ENCODE measurements at regions not wholly inside any gene's neighbourhood (a gene's known extent, or its start where the extent isn't known, plus 50 kb on each side); places are given as distances from the start of the nearest gene placed in this dataset.

DNA sequence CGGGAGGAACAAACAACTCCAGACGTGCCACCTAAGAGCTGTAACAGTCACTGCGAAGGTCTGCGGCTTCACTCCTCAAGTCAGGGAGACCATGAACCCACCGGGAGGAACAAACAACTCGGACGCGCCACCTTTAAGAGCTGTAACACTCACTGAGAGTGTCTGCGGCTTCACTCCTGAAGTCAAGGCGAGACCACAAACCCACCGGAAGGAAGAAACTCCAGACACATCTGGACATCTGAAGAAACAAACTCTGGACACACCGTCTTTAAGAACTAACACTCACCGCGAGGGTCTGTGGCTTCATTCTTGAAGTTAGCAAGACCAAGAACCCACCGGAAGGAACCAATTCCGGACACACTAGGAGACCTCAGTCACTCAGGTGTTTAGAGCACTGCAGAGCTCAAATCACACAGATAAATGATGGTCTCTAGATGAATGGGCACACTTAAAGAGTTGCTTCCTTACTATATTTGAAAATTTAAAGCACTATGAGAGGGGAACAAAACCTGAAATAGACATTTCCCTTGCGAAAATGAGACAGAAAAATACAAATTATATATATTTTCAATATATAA lies 587.7 kb upstream of the ADGRL4 start:
- no peaks in the 10 kb centered on the region for H3K27me3 ChIP-seq
- no peak overlapping the region for H3K27ac ChIP-seq
- H3K9me3 ChIP-seq: no peaks in the 10 kb centered on the region
- TF ChIP-seq POLR2A (IDR thresholded peaks at IDR 0.05): no peak
- TF ChIP-seq, protein P1, sequence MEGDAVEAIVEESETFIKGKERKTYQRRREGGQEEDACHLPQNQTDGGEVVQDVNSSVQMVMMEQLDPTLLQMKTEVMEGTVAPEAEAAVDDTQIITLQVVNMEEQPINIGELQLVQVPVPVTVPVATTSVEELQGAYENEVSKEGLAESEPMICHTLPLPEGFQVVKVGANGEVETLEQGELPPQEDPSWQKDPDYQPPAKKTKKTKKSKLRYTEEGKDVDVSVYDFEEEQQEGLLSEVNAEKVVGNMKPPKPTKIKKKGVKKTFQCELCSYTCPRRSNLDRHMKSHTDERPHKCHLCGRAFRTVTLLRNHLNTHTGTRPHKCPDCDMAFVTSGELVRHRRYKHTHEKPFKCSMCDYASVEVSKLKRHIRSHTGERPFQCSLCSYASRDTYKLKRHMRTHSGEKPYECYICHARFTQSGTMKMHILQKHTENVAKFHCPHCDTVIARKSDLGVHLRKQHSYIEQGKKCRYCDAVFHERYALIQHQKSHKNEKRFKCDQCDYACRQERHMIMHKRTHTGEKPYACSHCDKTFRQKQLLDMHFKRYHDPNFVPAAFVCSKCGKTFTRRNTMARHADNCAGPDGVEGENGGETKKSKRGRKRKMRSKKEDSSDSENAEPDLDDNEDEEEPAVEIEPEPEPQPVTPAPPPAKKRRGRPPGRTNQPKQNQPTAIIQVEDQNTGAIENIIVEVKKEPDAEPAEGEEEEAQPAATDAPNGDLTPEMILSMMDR (IDR thresholded peaks at IDR 0.05): no peak
- H3K4me3 ChIP-seq: no peak overlapping the region
- no peaks in the 10 kb centered on the region for H3K4me1 ChIP-seq
- no peaks in the 10 kb centered on the region for H3K36me3 ChIP-seq
- DNase-seq: no peak

DNA sequence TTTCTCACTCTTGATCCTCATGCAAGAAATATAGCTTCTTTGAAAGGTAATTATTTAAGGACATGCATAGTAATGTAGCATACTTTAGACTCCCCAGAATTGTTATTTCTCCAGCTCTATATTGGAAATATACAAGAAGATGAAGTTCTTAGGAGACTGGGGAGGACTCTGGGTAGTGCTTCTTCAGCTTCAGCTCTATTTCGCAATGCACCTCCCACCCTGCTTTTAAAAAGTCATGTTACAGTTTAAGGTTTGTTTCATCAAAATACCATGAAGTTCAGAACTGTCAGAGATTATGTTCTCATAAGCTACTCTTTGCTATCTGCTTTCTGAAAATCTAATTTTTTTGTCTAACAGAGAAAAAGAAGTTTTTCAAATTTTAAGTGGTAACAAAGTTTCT lies 586.2 kb upstream of the ADGRL4 start:
- Histone ChIP-seq H3K4me1 (no peaks in the 10 kb centered on the region), H3K4me3 (no peak overlapping the region), H3K9me3 (no peaks in the 10 kb centered on the region), H3K27me3 (no peaks in the 10 kb centered on the region), H3K27ac (no peak overlapping the region), H3K36me3 (no peaks in the 10 kb centered on the region)
- no peak for DNase-seq
- TF ChIP-seq, protein P1 (IDR thresholded peaks at IDR 0.05): no peak
- TF ChIP-seq POLR2A (IDR thresholded peaks at IDR 0.05): no peak

DNA sequence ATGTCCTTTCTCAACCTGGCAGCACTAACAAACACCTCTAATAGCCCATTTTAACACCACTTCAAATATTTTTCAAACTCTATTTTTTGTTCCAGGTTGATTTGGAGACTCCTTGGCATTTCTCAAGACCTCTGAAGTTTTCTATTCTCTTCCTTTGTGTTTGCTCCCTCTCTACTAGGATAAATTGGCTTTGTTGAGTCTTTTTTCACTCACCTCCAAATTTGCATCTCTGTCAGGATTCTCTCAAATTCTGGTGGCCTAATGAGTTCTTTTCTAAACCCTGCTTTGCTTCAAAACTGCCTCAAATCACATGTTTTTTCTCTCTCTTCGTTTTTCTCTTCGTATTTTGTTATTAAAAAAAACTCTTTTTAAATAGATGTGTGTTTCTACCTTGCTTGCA lies 582.2 kb upstream of the ADGRL4 start:
- TF ChIP-seq, protein P1 (IDR thresholded peaks at IDR 0.05): no peak
- no peak for TF ChIP-seq POLR2A (IDR thresholded peaks at IDR 0.05)
- no peak for DNase-seq
- Histone ChIP-seq H3K9me3 (no peaks in the 10 kb centered on the region), H3K36me3 (no peaks in the 10 kb centered on the region), H3K4me3 (no peak overlapping the region), H3K4me1 (no peaks in the 10 kb centered on the region), H3K27ac (no peak overlapping the region), H3K27me3 (no peaks in the 10 kb centered on the region)

DNA sequence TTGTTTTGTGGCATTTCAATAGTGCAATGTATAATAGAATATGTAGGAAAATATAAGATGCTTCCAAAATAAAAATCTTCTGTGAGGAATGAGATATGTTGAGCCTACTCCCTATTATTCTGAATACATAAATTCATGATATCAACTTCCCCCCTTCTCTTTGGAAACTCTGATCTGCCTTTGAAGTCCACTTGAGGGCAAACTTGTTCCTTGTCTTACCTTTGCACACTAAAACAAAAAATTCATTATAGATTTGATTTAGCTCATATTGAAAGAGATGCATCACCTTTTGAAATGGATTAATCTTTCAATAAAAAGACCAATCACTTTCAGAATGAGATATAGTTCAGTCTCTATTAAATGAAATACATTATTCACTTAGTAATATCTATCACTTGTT lies 580.7 kb upstream of the ADGRL4 start:
- H3K4me3 ChIP-seq: no peak overlapping the region
- H3K4me1 ChIP-seq: no peaks in the 10 kb centered on the region
- no peak for DNase-seq
- no peaks in the 10 kb centered on the region for H3K9me3 ChIP-seq
- no peaks in the 10 kb centered on the region for H3K36me3 ChIP-seq
- TF ChIP-seq, protein P1 (IDR thresholded peaks at IDR 0.05): no peak
- TF ChIP-seq POLR2A (IDR thresholded peaks at IDR 0.05): no peak
- H3K27me3 ChIP-seq: no peaks in the 10 kb centered on the region
- no peak overlapping the region for H3K27ac ChIP-seq

DNA sequence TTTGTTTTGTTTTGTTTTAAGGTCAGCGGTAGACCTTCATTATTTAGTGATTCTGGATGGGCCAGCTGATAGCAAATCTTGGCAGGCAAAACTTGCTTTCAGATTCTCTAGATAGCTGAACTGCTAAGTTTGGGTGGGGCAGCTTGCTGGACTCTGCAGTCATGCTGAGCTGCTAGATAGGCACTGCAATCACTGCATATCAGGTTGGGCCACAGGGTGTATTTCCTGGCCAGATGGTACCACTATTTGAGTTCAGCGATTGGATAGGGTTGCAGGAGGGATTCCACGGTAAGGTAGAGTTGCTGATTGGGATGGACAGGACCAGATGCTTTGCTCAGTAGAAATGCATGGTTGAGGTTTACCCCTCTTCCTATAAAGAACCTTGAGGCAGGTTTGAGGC lies 579.3 kb upstream of the ADGRL4 start:
- Histone ChIP-seq H3K27me3 (no peaks in the 10 kb centered on the region), H3K4me1 (no peaks in the 10 kb centered on the region), H3K4me3 (no peak overlapping the region), H3K9me3 (no peaks in the 10 kb centered on the region), H3K27ac (no peak overlapping the region), H3K36me3 (no peaks in the 10 kb centered on the region)
- DNase-seq: no peak
- TF ChIP-seq POLR2A (IDR thresholded peaks at IDR 0.05): no peak
- TF ChIP-seq, protein P1 (IDR thresholded peaks at IDR 0.05): no peak

DNA sequence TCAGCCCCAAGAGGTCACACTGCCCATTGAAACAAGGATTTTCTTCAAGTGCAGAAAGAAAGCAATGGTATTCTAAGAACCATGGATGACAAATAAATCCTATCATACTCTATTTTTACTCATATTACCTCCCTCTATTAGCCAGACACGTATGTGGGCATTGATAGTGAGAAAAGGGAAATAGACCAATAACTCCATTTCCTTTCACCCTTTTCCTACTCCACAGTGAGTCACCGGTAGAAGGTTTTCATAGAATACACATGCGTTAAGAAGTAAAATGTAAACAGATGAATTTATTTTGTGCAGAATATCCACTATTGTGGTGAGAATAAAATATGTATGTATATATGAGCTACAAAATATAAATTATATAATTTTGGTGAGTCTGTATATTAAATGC lies 568.9 kb upstream of the ADGRL4 start:
- no peaks in the 10 kb centered on the region for H3K27me3 ChIP-seq
- H3K27ac ChIP-seq: no peak overlapping the region
- H3K36me3 ChIP-seq: no peaks in the 10 kb centered on the region
- no peak for DNase-seq
- no peak overlapping the region for H3K4me3 ChIP-seq
- no peaks in the 10 kb centered on the region for H3K9me3 ChIP-seq
- TF ChIP-seq, protein P1 (IDR thresholded peaks at IDR 0.05): no peak
- no peak for TF ChIP-seq POLR2A (IDR thresholded peaks at IDR 0.05)
- H3K4me1 ChIP-seq: no peaks in the 10 kb centered on the region
